Endodermal cell (in vitro differentiated cells): ENCODE measurements at regions not wholly inside any gene's neighbourhood (a gene's known extent, or its start where the extent isn't known, plus 50 kb on each side); places are given as distances from the start of the nearest gene placed in this dataset.
A peak's percentile ranks its signal among the peaks of the same experiment; 100 is the strongest.

Experiments
- DNase-seq: peaks from one replicate; pipeline ENCODE4 v3.0.0-alpha.2; 2017
- H3K27ac ChIP-seq: 2 replicates; pipeline ENCODE4 v1.5.1; 2013; ENCODE audit warnings: mild to moderate bottlenecking, low read depth, low read length, moderate library complexity
- H3K27me3 ChIP-seq: 2 replicates; pipeline ENCODE4 v1.6.1; 2013; ENCODE audit warnings: mild to moderate bottlenecking, low read length, moderate library complexity; ENCODE audit not compliant: insufficient read depth, control insufficient read depth, poor library complexity, severe bottlenecking
- H3K36me3 ChIP-seq: 2 replicates; pipeline ENCODE4 v1.7.0; 2013; ENCODE audit warnings: mild to moderate bottlenecking, low read length, moderate library complexity; ENCODE audit not compliant: control insufficient read depth, insufficient read depth
- H3K4me1 ChIP-seq: one replicate; pipeline ENCODE4 v1.7.0; 2013; ENCODE audit warnings: low read length; ENCODE audit not compliant: control insufficient read depth, insufficient read depth
- H3K4me3 ChIP-seq: 2 replicates; pipeline ENCODE4 v1.5.1; 2013; ENCODE audit warnings: mild to moderate bottlenecking, low read length, moderate library complexity
- H3K9ac ChIP-seq: 2 replicates; pipeline ENCODE4 v1.6.1; 2013; ENCODE audit warnings: mild to moderate bottlenecking, low read length, moderate library complexity; ENCODE audit not compliant: poor library complexity, severe bottlenecking; ENCODE audit errors: extremely low read depth
- H3K9me3 ChIP-seq: 2 replicates; pipeline ENCODE4 v1.6.1; 2013; ENCODE audit warnings: mild to moderate bottlenecking, low read length, moderate library complexity; ENCODE audit not compliant: control insufficient read depth
- H3K27ac Mint-ChIP-seq: 2 replicates; pipeline ENCODE4 v1.8.0; 2020; ENCODE audit warnings: mixed read lengths
- H3K27me3 Mint-ChIP-seq: 2 replicates; pipeline ENCODE4 v1.8.0; 2021; ENCODE audit warnings: mild to moderate bottlenecking, mixed read lengths; ENCODE audit not compliant: insufficient read depth
- H3K36me3 Mint-ChIP-seq: 2 replicates; pipeline ENCODE4 v1.8.0; 2020; ENCODE audit warnings: low read depth, mixed read lengths
- H3K4me1 Mint-ChIP-seq: 2 replicates; pipeline ENCODE4 v1.8.0; 2020; ENCODE audit warnings: mixed read lengths
- H3K4me3 Mint-ChIP-seq: 2 replicates; pipeline ENCODE4 v1.8.0; 2020; ENCODE audit warnings: mild to moderate bottlenecking, moderate library complexity, mixed read lengths
- H3K9me3 Mint-ChIP-seq: 2 replicates; pipeline ENCODE4 v1.8.0; 2020; ENCODE audit warnings: mild to moderate bottlenecking, mixed read lengths
- WGBS, 2 experiments: methylation state at CpG; one replicate each; pipeline versions ENCODE4 v1.1.5 to v1.1.7; 2013; ENCODE audit warnings: missing lambda C conversion rate in 2 of 2, mixed read lengths in 1 of 2; ENCODE audit not compliant: insufficient coverage in 1 of 2, insufficient read length in 1 of 2; 5-methylcytosine and 5-hydroxymethylcytosine counted together
- TF ChIP-seq, protein P1 (sequence below): fragments of 200-600 bp; sonication (generic); conservative IDR thresholded peaks from 2 replicates; pipeline ENCODE4 v1.5.0; 2021; ENCODE audit warnings: antibody characterized with exemption, mild to moderate bottlenecking

DNA sequence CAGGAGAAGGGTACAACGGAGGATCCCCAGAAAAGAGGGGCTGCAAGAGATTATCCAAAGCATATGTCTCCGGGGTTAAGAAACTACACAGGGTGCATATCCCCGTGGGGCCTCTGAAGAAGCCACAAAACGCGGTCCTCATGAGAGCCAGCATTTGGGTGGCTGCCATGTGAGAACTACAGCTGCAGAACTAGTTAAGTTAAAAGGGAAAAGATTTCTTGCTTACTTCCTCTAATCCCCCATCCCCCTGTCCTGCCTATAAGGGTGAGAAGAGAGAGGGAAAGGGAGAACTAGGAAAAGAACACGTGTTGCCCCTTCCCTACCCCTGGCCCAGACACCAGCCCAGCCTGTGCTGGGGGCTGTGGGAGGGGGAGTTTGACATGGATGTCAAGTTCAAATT is 70.4 kb upstream of the PCSK6 start:
- no peaks in the 10 kb centered on the region for H3K4me1 Mint-ChIP-seq

DNA sequence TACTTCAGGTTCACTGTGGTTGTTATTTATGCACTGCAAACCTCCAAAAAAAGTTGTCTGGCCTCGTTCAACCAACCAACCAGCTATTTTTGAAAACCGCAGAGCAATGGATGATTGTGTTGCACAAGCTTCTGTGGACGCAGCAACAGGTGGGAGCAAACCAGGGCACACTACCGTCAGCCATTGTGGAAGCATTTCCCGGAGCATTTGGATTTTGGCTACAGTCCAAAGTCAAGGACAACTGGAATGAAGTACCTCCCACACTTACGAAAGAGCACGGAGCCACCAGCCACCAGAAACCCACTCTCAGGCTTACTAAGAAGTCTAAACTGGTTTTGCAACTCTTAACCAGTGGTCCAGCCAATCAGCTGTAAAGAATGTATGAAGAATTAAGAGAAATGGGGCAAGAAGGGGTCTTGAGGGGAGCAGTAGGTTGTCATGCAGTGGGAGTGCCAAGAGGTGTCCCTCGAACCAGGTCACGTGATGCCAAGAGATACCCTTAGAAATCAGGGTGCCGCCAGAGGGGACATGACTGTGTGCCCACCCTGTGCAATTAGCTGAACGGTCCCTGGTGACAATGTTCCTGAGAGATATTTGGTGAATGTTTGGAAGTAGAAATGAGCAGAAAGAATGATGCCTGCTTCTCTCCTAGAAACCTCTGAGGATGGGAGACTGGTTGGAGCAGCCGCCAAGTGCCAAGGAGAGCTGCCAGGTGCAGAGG is 68.9 kb upstream of the PCSK6 start:
- WGBS, 2 experiments = 91 to 98% methylated on average over 8 to 12 of the region's 12 CpGs
- TF ChIP-seq, protein P1, sequence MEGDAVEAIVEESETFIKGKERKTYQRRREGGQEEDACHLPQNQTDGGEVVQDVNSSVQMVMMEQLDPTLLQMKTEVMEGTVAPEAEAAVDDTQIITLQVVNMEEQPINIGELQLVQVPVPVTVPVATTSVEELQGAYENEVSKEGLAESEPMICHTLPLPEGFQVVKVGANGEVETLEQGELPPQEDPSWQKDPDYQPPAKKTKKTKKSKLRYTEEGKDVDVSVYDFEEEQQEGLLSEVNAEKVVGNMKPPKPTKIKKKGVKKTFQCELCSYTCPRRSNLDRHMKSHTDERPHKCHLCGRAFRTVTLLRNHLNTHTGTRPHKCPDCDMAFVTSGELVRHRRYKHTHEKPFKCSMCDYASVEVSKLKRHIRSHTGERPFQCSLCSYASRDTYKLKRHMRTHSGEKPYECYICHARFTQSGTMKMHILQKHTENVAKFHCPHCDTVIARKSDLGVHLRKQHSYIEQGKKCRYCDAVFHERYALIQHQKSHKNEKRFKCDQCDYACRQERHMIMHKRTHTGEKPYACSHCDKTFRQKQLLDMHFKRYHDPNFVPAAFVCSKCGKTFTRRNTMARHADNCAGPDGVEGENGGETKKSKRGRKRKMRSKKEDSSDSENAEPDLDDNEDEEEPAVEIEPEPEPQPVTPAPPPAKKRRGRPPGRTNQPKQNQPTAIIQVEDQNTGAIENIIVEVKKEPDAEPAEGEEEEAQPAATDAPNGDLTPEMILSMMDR = no peak

More for the DNA sequence above, 70.4 kb upstream of the PCSK6 start:
- peak; percentile 30 for DNase-seq
- 92 to 97% methylated on average over 5 of the region's 6 CpGs for WGBS, 2 experiments
- Histone ChIP-seq H3K27me3 (no peaks in the 10 kb centered on the region), H3K9ac (no peak overlapping the region), H3K4me1 (no peaks in the 10 kb centered on the region), H3K27ac (no peak overlapping the region), H3K9me3 (no peaks in the 10 kb centered on the region), H3K4me3 (no peak overlapping the region), H3K36me3 (no peaks in the 10 kb centered on the region)
- H3K27ac Mint-ChIP-seq = no peak overlapping the region
- no peak overlapping the region for H3K4me3 Mint-ChIP-seq
- peaks cover 9% of the 10 kb centered on the region for H3K27me3 Mint-ChIP-seq
- H3K36me3 Mint-ChIP-seq = no peaks in the 10 kb centered on the region
- TF ChIP-seq, protein P1 = no peak
- no peaks in the 10 kb centered on the region for H3K9me3 Mint-ChIP-seq

DNA sequence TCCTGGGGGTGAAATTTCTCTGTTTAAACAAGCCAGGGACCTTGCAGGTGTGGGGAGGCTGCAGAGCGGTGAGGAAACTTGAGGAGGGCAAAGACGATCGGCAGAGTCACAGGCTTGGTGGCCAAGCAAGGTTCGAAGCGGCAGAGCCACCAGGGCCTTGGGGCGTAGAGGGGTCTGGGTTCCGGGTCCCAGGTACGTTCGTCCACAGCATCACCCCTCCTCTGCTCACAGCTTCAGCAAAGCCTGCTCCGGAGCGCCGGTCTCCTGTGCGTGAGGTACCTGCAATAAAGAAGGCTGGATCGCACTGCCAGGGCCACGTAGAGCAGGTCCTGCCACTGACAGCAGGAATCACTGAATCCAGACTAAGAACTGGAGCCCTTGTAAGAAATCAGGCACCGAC is 66.8 kb upstream of the PCSK6 start:
- Histone ChIP-seq H3K27ac (no peak overlapping the region), H3K9me3 (no peaks in the 10 kb centered on the region), H3K27me3 (no peaks in the 10 kb centered on the region), H3K4me3 (no peak overlapping the region), H3K9ac (no peak overlapping the region), H3K36me3 (no peaks in the 10 kb centered on the region), H3K4me1 (no peaks in the 10 kb centered on the region)
- peak; percentile 40 for DNase-seq
- Mint-ChIP-seq H3K27ac (no peak overlapping the region), H3K4me1 (no peaks in the 10 kb centered on the region), H3K36me3 (no peaks in the 10 kb centered on the region), H3K4me3 (no peak overlapping the region), H3K9me3 (no peaks in the 10 kb centered on the region), H3K27me3 (peaks cover 5% of the 10 kb centered on the region)
- TF ChIP-seq, protein P1 = no peak
- 88 to 97% methylated on average over 11 to 16 of the region's 16 CpGs for WGBS, 2 experiments

More for the DNA sequence above, 68.9 kb upstream of the PCSK6 start:
- no peaks in the 10 kb centered on the region for H3K27me3 ChIP-seq
- no peak overlapping the region for H3K9ac ChIP-seq
- no peaks in the 10 kb centered on the region for H3K36me3 ChIP-seq
- Mint-ChIP-seq H3K27ac (no peak overlapping the region), H3K27me3 (peaks cover 5% of the 10 kb centered on the region), H3K4me1 (no peaks in the 10 kb centered on the region), H3K9me3 (no peaks in the 10 kb centered on the region), H3K4me3 (no peak overlapping the region), H3K36me3 (no peaks in the 10 kb centered on the region)
- no peak overlapping the region for H3K4me3 ChIP-seq
- H3K4me1 ChIP-seq = no peaks in the 10 kb centered on the region
- no peak overlapping the region for H3K27ac ChIP-seq
- DNase-seq = peak; percentile 16
- no peaks in the 10 kb centered on the region for H3K9me3 ChIP-seq
